ENCODE measurements at regions not wholly inside any gene's neighbourhood (a gene's known extent, or its start where the extent isn't known, plus 50 kb on each side); places are given as distances from the start of the nearest gene placed in this dataset.

DNA sequence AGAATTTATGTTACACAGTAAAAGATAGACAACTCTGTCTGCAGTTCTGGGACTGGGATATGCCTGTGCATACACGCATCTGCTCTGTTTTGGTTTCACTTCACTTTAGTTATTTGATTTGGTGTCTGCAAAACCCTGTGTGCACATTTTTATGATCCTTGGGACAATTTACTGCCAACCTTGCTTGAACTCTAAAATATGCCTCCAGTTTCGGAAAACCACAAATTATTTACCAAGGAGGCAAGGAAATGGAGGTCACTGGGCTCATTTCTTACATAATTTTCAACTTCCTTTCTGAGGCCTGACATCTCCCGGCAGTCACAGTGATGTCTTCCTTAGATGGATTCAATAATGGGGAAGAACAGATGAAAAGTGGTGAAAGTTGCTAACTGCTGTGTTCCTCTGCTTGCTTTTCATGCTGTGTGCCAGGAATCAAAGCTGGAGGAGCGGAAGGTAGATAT lies 61.2 kb upstream of the TAF11L2 start:
- no peak for ATAC-seq
- CTCF ChIA-PET: no interaction called here

GRCh38 chr5:17438027-17438426 lies 60.0 kb upstream of the TAF11L2 start:
- intact Hi-C loops (cut with micrococcal nuclease; ENCODE audit: unreplicated experiment) (no loop called here), in situ Hi-C loops (cut with HindIII; ENCODE audit: low pct_unique_long_range_greater_than_20kb, low sequenced_read_pairs) (no loop called here)
- no peak overlapping the region for H3K4me3 ChIP-seq (ENCODE audit: low read depth in 2 of 2, low read length in 2 of 2)
- no peaks in the 10 kb centered on the region for H3K36me3 ChIP-seq (ENCODE audit: control insufficient read depth, insufficient read depth, low read length)
- no peak for ATAC-seq
- no peaks in the 10 kb centered on the region for H3K4me1 ChIP-seq (ENCODE audit: control insufficient read depth, insufficient read depth, low read length)
- no peak overlapping the region for H3K27ac ChIP-seq (ENCODE audit: low read length)
- no peaks in the 10 kb centered on the region for H3K27me3 ChIP-seq (ENCODE audit: control insufficient read depth, insufficient read depth, low read length)
- no peak for TF ChIP-seq SIN3A (IDR thresholded peaks at IDR 0.05; ENCODE audit: borderline replicate concordance, insufficient read depth, low read depth, low read length)
- no peak for TF ChIP-seq REST (IDR thresholded peaks at IDR 0.05; ENCODE audit: insufficient read depth in 1 of 2, low read depth in 2 of 2, low read length in 1 of 2)
- no peak for TF ChIP-seq CTCF (IDR thresholded peaks at IDR 0.05)
- TF ChIP-seq TCF7L2 (IDR thresholded peaks at IDR 0.05; ENCODE audit: low read depth, low read length): no peak
- TF ChIP-seq POLR2AphosphoS5 (IDR thresholded peaks at IDR 0.05; ENCODE audit: low read depth, low read length): no peak
- ChIA-PET POLR2A (interaction anchor here (0.6 kb wide), 1 partner anchor 396 kb away, joined by 3 read pairs; no protein-coding TSS in a partner anchor), CTCF (no interaction called here)
- no peaks in the 10 kb centered on the region for H3K9me3 ChIP-seq (ENCODE audit: control insufficient read depth, insufficient read depth, low read depth, low read length)
- no peak for DNase-seq (ENCODE audit: low read depth, low spot score)
- BruUV-seq (replicated peaks): no TSS peak

More for the DNA sequence above, 61.2 kb upstream of the TAF11L2 start:
- TF ChIP-seq POLR2AphosphoS5 (IDR thresholded peaks at IDR 0.05; ENCODE audit: low read depth, low read length) (no peak), REST (IDR thresholded peaks at IDR 0.05; ENCODE audit: insufficient read depth in 1 of 2, low read depth in 2 of 2, low read length in 1 of 2) (no peak), TCF7L2 (IDR thresholded peaks at IDR 0.05; ENCODE audit: low read depth, low read length) (no peak), CTCF (IDR thresholded peaks at IDR 0.05) (no peak), SIN3A (IDR thresholded peaks at IDR 0.05; ENCODE audit: borderline replicate concordance, insufficient read depth, low read depth, low read length) (no peak)
- no peak overlapping the region for H3K27ac ChIP-seq (ENCODE audit: low read length)
- H3K36me3 ChIP-seq (ENCODE audit: control insufficient read depth, insufficient read depth, low read length): no peaks in the 10 kb centered on the region
- DNase-seq (ENCODE audit: low read depth, low spot score): no peak
- no peaks in the 10 kb centered on the region for H3K4me1 ChIP-seq (ENCODE audit: control insufficient read depth, insufficient read depth, low read length)
- H3K27me3 ChIP-seq (ENCODE audit: control insufficient read depth, insufficient read depth, low read length): no peaks in the 10 kb centered on the region
- in situ Hi-C loops (cut with HindIII; ENCODE audit: low pct_unique_long_range_greater_than_20kb, low sequenced_read_pairs) (no loop called here), intact Hi-C loops (cut with micrococcal nuclease; ENCODE audit: unreplicated experiment) (no loop called here)
- no peaks in the 10 kb centered on the region for H3K9me3 ChIP-seq (ENCODE audit: control insufficient read depth, insufficient read depth, low read depth, low read length)
- POLR2A ChIA-PET: interaction anchor here (0.7 kb wide), 1 partner anchor 33 kb away, joined by 3 read pairs; no protein-coding TSS in a partner anchor
- no TSS peak for BruUV-seq (replicated peaks)
- no peak overlapping the region for H3K4me3 ChIP-seq (ENCODE audit: low read depth in 2 of 2, low read length in 2 of 2)

Data from Panc1 (cell line).